C4-2B (cell line): ENCODE measurements at regions not wholly inside any gene's neighbourhood (a gene's known extent, or its start where the extent isn't known, plus 50 kb on each side); places are given as distances from the start of the nearest gene placed in this dataset.
A peak's percentile ranks its signal among the peaks of the same experiment; 100 is the strongest.

Experiments
- H3K27ac ChIP-seq: fragments of 450-650 bp; 2 replicates; pipeline ENCODE4 v1.5.1; 2017
- ZFX ChIP-seq: fragments of 450-650 bp; IDR thresholded peaks from 2 replicates; pipeline ENCODE4 v1.6.1; 2017
- TF ChIP-seq, protein P1 (sequence below): fragments of 450-650 bp; conservative IDR thresholded peaks from 2 replicates; pipeline ENCODE4 v1.5.1; 2017; ENCODE audit warnings: mild to moderate bottlenecking

- TF ChIP-seq, protein P1, sequence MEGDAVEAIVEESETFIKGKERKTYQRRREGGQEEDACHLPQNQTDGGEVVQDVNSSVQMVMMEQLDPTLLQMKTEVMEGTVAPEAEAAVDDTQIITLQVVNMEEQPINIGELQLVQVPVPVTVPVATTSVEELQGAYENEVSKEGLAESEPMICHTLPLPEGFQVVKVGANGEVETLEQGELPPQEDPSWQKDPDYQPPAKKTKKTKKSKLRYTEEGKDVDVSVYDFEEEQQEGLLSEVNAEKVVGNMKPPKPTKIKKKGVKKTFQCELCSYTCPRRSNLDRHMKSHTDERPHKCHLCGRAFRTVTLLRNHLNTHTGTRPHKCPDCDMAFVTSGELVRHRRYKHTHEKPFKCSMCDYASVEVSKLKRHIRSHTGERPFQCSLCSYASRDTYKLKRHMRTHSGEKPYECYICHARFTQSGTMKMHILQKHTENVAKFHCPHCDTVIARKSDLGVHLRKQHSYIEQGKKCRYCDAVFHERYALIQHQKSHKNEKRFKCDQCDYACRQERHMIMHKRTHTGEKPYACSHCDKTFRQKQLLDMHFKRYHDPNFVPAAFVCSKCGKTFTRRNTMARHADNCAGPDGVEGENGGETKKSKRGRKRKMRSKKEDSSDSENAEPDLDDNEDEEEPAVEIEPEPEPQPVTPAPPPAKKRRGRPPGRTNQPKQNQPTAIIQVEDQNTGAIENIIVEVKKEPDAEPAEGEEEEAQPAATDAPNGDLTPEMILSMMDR, result no peak
- no peak for TF ChIP-seq ZFX
- no peak overlapping the region for H3K27ac ChIP-seq
Observed at GRCh38 chr14:30426463-30426862, 132.5 kb upstream of the G2E3 start.

DNA sequence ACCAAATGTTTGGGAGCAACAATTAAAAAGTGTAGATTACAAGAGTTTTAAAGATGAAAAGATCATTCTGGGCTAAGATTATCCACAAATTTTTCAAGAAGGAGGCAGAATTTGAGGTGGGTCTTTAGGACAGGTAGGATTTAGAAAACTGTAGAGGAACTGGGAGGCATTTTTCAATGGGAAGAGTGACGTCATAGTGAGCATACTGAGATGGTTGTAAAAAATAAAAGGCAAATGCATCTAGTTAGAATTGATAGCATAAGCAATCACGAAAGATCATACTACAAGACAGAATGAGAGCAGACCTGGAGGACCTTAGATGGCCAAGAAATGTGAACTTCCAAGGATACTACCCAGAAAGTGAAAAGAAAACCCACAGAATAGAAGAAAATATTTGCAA is 131.6 kb upstream of the G2E3 start:
- H3K27ac ChIP-seq, result no peak overlapping the region
- TF ChIP-seq ZFX, result no peak
- TF ChIP-seq, protein P1, result no peak

DNA sequence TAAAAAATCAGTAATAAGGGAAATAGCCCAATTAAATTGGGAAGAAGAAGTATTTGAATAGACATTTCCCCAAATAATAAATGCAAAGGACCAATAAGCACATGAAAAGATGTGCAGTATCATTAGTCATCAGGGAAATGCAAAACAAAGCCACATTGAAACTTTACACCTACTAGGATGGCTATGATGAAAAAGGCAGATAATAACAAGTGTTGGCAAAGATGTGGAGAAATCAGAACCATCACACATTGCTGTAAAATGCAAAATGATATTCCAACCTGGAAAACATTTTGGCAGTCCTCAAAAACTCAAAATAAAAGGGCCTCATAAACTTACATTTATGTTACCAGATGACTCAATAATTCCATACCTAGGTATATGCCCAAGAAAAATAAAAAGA is 131.1 kb upstream of the G2E3 start:
- H3K27ac ChIP-seq, result no peak overlapping the region
- no peak for TF ChIP-seq ZFX
- TF ChIP-seq, protein P1, result no peak

DNA sequence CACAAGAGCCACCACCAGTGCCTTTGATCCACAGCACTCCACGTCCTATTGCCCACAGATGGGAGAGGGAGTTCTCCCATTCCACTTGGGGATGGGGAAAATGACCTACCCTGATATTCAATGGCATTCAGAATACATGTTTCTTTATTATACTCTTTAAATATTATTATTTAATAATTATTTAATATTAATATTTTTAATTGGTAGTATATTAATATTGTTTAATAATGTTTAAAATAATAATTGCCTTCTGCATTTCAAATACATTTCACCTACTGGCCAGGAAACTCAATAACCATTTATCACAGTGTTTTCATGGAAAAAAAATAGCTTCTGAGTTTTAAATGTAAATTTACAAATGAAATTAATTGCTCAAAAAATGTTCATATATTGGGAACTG is 127.4 kb upstream of the G2E3 start:
- H3K27ac ChIP-seq, result no peak overlapping the region
- TF ChIP-seq, protein P1, result no peak
- TF ChIP-seq ZFX, result no peak

- TF ChIP-seq, protein P1, result no peak
- TF ChIP-seq ZFX, result no peak
- no peak overlapping the region for H3K27ac ChIP-seq
Observed at GRCh38 chr14:30440961-30441360, 118.0 kb upstream of the G2E3 start.

DNA sequence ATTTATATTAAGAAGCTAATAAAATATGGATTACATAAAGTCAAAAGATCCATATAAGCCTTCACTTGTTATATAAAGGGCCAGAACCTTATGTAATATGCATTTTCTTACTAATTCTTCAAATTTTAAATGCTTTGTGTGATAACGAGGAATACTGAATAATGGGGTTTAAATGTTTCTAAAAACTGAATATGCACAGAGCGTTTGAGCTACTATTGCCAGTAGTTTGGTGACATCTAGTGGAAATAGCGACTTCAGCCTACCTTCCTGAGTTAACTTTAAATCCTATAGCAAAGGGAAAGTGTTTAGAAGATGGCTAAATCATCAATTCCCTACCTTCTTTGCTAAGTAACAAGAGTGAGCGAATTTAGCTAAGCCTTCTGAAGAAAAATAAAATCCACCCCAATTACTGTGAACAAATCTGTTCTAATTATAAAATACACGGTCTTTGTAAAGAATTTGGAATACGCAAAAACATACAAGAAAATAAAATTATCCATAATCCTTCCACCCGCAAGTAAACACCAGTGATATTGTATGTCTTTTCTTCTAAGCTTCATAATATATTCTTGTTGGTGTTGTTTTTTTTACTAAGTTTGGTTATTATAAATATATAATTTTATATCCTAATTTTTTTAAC is 115.5 kb upstream of the G2E3 start:
- H3K27ac ChIP-seq, result no peak overlapping the region
- TF ChIP-seq, protein P1, result peak; percentile 84
- TF ChIP-seq ZFX, result no peak

- no peak overlapping the region for H3K27ac ChIP-seq
- TF ChIP-seq, protein P1, result no peak
- no peak for TF ChIP-seq ZFX
Observed at GRCh38 chr14:30444451-30444850, 114.5 kb upstream of the G2E3 start.
